ENCODE measurements at regions not wholly inside any gene's neighbourhood (a gene's known extent, or its start where the extent isn't known, plus 50 kb on each side); places are given as distances from the start of the nearest gene placed in this dataset.

- no peak for DNase-seq (ENCODE audit: low spot score)
Measured at GRCh38 chr13:21757763-21758162, 86.9 kb downstream of the FGF9 start.

DNA sequence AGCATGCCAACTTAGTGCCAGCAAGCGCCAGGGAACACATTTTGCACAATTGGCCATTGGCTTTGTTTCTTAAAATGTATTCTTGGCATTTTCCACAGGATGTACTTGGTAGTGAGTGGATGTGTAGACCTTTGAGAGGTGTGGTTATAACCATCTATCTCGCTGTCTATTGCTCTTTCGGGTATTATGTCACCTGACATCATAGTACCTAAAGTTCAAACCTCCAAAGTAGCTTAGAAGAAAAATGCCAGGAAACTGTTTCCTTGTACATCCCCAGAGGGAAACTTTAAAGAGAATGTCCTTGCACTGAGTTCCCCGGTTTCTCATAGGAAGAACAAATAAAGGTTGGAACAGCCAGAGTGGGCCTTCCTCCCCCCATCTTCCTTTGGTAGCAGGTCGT lies 87.6 kb downstream of the FGF9 start:
- DNase-seq (ENCODE audit: low spot score): no peak

DNA sequence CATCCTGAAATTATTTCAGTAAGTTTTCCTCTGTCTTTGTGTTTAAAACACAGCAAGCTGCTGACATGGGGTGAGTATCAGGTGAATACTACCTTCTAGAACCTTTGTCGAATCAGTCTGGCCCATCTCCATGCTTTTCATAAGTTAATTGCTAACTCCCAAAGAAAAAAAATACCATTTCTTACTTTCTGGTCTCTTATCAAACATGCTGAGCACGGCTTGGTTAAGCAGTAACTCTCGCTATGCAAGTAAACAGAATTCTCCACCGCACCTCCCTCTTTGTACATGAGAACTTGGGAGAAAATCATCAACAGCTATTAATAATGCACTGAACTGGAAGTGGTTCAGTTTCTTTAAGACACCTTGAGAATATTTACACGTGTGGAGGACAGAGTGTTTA lies 88.6 kb downstream of the FGF9 start:
- DNase-seq (ENCODE audit: low spot score): no peak

GRCh38 chr13:21759911-21760310 lies 89.0 kb downstream of the FGF9 start:
- no peak for DNase-seq (ENCODE audit: low spot score)

DNA sequence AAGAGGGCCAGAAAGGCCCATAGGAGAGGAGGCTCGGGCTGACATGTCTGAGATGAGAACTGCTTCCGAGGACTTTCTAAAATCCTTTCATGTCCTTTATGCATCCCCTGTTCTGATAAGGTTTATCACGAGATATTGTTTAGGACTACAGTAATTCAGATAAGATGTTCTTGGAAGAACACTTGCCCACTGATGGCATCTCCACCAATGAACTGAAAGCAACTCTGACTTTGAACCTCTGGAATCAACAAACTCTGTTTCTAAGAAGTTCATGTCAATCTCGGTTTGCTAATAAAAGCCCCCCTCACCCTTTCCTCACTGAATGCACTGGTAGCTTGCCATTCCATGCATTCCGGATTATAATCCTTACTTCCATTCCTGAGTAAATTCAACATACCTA lies 90.9 kb downstream of the FGF9 start:
- no peak for DNase-seq (ENCODE audit: low spot score)

DNA sequence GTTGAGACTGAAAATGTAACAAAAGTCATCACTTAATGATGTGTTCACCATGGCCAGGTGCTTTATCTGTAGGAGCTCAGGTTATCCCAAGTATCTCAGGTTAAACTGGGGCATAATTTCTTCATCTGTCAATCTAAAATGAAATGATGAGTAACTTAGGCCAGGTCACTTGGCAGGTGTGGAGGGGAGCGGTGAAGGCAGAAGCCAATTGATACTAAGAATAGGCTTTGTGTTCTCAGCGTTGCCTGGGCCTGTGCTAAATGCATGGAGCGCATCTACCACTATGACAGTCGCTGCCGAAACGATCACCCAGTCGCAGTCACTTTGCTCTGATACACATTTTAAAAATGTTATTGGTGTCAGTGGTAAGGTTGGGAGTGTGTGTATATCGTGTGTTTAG lies 91.6 kb downstream of the FGF9 start:
- DNase-seq (ENCODE audit: low spot score): no peak

- no peak for DNase-seq (ENCODE audit: low spot score)
Measured at GRCh38 chr13:21767032-21767431, 96.2 kb downstream of the FGF9 start.

- DNase-seq (ENCODE audit: low spot score): no peak
Measured at GRCh38 chr13:21771075-21771474, 100.2 kb downstream of the FGF9 start.

- DNase-seq (ENCODE audit: low spot score): no peak
Measured at GRCh38 chr13:21777166-21777565, 106.3 kb downstream of the FGF9 start.

DNA sequence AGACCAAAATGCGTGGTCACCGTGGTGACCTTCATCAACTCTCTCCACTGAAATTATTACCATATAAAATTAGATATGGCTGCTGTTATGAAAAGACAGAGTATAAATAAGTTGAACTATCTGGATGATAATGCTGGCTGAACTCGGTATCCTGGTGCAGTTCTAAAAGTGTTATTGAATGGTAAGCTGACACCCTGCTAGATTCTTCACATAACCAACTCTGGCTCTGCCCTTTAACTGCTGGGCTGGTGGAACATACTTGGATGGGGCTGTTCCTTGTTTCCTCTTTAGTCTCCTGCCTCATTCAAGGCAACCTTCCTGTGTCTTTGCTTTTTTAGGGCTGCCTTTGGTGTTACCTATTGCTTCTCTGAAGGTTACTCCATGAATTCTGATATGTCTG lies 106.9 kb downstream of the FGF9 start:
- DNase-seq (ENCODE audit: low spot score): no peak

DNA sequence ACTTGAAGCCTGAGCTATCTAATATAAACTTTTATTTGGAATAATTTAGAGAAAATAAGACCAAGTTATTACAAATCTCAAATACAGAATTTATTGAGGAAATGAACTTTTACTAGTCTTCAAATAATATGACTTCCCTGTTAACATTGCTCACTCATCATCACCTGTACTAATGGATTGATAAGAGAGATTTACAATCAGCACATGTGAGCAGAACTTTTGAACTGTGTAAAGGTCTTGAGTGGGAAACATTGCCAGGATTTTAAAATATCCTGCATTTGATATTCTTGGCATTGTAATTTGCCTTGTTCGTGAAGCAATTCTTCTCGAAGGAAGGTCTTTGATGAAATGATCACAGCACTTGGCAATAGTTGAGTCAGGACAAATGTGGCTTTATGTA lies 111.9 kb downstream of the FGF9 start:
- DNase-seq (ENCODE audit: low spot score): no peak

DNA sequence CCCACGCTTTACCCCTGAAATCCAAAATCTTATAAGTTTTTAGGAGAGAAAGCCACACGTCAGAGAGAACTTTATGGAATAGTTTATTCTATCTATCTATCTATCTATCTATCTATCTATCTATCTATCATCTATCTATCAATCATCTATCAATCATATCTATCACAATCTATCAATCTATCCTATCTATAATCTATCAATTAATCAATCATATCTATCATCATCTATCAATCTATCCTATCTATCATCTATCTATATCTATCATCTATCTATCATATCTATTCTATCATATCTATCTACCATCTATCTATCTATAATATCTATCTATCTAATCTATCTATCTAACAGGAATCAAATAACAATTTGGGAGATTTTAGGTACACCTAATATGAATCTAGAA lies 115.1 kb downstream of the FGF9 start:
- DNase-seq (ENCODE audit: low spot score): no peak

- DNase-seq (ENCODE audit: low spot score): no peak
Measured at GRCh38 chr13:21796066-21796465, 125.2 kb downstream of the FGF9 start.

- no peak for DNase-seq (ENCODE audit: low spot score)
Measured at GRCh38 chr13:21796775-21797514, 126.1 kb downstream of the FGF9 start.

GRCh38 chr13:21797736-21798135 lies 126.9 kb downstream of the FGF9 start:
- DNase-seq (ENCODE audit: low spot score): no peak

- DNase-seq (ENCODE audit: low spot score): no peak
Measured at GRCh38 chr13:21798181-21798580, 127.3 kb downstream of the FGF9 start.

DNA sequence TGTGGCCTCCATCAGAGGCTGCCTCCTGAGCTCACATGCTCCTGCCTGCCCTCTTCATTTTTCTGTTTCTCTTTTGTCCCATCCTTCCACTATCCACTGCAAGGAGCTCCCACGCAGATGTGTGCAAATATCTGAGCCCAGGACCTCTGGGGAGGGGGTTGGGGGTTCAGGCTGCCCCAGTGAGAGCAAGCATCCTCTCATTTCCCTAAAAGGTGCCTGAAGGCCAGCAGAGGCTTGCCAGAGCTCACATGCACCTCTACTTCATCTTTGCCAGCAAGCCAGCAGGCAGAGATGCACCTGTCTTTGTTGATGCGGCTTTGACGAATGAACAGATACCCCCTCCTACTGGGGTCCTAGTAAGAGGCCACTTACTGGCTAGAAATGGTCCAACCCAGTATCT lies 128.8 kb downstream of the FGF9 start:
- no peak for DNase-seq (ENCODE audit: low spot score)

- no peak for DNase-seq (ENCODE audit: low spot score)
Measured at GRCh38 chr13:21800837-21801616, 130.2 kb downstream of the FGF9 start.

- no peak for DNase-seq (ENCODE audit: low spot score)
Measured at GRCh38 chr13:21805733-21806132, 134.9 kb downstream of the FGF9 start.

- no peak for DNase-seq (ENCODE audit: low spot score)
Measured at GRCh38 chr13:21812192-21812626, 141.3 kb downstream of the FGF9 start.

GRCh38 chr13:21813110-21813509 lies 142.2 kb downstream of the FGF9 start:
- no peak for DNase-seq (ENCODE audit: low spot score)

DNA sequence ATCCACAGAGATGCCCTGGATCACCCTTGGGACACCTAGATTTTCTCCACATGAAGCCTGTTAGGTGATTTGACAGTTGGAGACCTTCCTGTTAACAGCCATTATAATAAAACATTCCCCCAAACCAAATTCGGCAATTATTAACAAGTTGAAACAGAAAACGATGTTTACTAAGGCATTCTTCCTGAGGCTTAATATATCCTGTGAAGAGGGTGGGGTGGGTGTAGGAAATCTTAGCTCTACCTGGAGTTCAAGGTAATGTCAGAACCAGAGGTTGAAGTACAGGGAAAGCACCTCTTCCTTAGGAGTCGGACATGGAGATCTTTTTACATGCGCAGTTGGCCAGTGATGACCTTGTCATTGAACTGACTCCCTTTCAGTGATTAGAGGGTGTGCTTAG lies 143.0 kb downstream of the FGF9 start:
- no peak for DNase-seq (ENCODE audit: low spot score)

DNA sequence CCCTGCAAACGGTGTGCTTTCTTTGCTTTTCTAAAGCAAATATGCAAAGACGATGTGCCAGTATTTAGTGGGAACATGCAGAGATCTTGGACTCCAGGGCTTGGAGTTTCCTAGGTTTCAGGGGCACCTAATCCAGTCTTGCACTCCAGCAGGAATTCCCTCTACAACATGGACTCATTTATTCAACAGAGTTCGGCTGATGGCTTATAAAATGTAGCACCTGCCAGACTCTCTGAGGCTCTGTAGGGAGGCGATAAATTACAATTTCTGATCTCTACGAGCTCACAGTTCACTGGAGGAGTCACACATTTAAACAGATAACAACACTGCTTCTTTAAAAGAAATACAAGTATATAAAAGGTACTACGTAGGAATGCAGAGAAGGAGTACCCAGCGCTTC lies 143.7 kb downstream of the FGF9 start:
- no peak for DNase-seq (ENCODE audit: low spot score)

DNA sequence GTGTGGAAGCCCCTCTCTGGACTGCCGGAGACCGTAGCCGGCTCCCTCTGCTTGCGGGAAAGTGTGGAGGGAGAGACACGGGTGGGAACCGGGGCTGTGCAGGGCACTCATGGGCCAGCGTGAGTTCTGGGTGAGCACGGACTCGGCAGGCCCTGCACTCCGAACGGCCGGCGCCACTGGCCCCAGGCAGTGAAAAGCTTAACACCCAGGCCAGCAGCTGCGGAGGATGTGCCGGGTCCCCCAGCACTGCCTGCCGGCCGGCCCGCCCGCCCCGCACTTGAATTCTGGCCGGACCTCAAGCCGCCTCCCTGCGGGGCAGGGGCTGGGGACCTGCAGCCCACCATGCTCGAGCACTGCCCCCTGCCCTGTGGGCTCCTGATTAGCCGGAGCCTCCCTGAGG lies 147.0 kb downstream of the FGF9 start:
- no peak for DNase-seq (ENCODE audit: low spot score)

All from Ammon's horn (tissue), 1 donor.